ENCODE measurements at regions not wholly inside any gene's neighbourhood (a gene's known extent, or its start where the extent isn't known, plus 50 kb on each side); places are given as distances from the start of the nearest gene placed in this dataset.

DNA sequence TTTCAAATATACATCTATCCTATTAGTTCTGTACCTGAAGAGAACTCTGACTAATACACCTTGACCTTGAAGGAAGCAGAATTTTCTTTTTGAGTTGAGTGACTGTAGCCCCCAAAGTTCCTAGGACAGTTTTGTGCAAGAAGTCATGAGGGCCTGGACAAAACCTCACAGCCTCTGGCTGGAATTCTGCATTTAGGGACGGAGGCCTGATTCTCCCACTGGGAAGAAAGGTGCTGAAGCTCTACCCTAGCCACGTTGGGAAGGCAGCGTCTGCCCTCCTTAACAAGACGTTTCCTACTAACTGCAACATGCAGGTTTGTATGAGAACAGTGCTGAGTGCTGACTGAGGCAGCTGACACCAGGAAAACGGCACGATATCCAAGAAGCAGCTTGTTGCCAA is 74.4 kb upstream of the ZCCHC2 start:
- Histone ChIP-seq H3K4me2 (no peak overlapping the region), H3K9me3 (ENCODE audit: low read depth) (no peaks in the 10 kb centered on the region), H3K9me2 (replicated peaks; ENCODE audit: insufficient read depth) (no peaks in the 10 kb centered on the region), H3K79me2 (no peaks in the 10 kb centered on the region), H3K4me3 (no peak overlapping the region), H2AFZ (no peak overlapping the region), H3K27me3 (no peaks in the 10 kb centered on the region), H4K20me1 (ENCODE audit: insufficient read depth, poor library complexity, severe bottlenecking) (no peaks in the 10 kb centered on the region), H3K27ac (no peak overlapping the region), H3K36me3 (replicated peaks; ENCODE audit: insufficient read depth, low read depth) (no peaks in the 10 kb centered on the region), H3K4me1 (ENCODE audit: insufficient read depth) (peaks cover 7% of the 10 kb centered on the region)
- no peak for DNase-seq (ENCODE audit: low spot score)
- 86% methylated on average over 6 of the region's 6 CpGs for WGBS (ENCODE audit: low lambda C conversion rate, missing lambda C conversion rate)
- TF ChIP-seq, protein P1, sequence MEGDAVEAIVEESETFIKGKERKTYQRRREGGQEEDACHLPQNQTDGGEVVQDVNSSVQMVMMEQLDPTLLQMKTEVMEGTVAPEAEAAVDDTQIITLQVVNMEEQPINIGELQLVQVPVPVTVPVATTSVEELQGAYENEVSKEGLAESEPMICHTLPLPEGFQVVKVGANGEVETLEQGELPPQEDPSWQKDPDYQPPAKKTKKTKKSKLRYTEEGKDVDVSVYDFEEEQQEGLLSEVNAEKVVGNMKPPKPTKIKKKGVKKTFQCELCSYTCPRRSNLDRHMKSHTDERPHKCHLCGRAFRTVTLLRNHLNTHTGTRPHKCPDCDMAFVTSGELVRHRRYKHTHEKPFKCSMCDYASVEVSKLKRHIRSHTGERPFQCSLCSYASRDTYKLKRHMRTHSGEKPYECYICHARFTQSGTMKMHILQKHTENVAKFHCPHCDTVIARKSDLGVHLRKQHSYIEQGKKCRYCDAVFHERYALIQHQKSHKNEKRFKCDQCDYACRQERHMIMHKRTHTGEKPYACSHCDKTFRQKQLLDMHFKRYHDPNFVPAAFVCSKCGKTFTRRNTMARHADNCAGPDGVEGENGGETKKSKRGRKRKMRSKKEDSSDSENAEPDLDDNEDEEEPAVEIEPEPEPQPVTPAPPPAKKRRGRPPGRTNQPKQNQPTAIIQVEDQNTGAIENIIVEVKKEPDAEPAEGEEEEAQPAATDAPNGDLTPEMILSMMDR (IDR thresholded peaks at IDR 0.05; ENCODE audit: poor library complexity): no peak
- TF ChIP-seq EZH2phosphoT487 (IDR thresholded peaks at IDR 0.05; ENCODE audit: low read depth, severe bottlenecking, unreplicated experiment) (no peak), EZH2 (IDR thresholded peaks at IDR 0.05; ENCODE audit: borderline replicate concordance) (no peak)

GRCh38 chr18:62449490-62450104 is 73.2 kb upstream of the ZCCHC2 start:
- H3K4me1 ChIP-seq (ENCODE audit: insufficient read depth): peaks cover 7% of the 10 kb centered on the region
- H3K27ac ChIP-seq: no peak overlapping the region
- no peaks in the 10 kb centered on the region for H3K9me2 ChIP-seq (replicated peaks; ENCODE audit: insufficient read depth)
- no peaks in the 10 kb centered on the region for H3K36me3 ChIP-seq (replicated peaks; ENCODE audit: insufficient read depth, low read depth)
- no peak for DNase-seq (ENCODE audit: low spot score)
- no peak overlapping the region for H3K4me2 ChIP-seq
- no peaks in the 10 kb centered on the region for H3K79me2 ChIP-seq
- no peaks in the 10 kb centered on the region for H3K9me3 ChIP-seq (ENCODE audit: low read depth)
- WGBS (ENCODE audit: low lambda C conversion rate, missing lambda C conversion rate): 91% methylated on average over 7 of the region's 7 CpGs
- H2AFZ ChIP-seq: no peak overlapping the region
- no peaks in the 10 kb centered on the region for H3K27me3 ChIP-seq
- no peaks in the 10 kb centered on the region for H4K20me1 ChIP-seq (ENCODE audit: insufficient read depth, poor library complexity, severe bottlenecking)
- H3K4me3 ChIP-seq: no peak overlapping the region
- TF ChIP-seq EZH2phosphoT487 (IDR thresholded peaks at IDR 0.05; ENCODE audit: low read depth, severe bottlenecking, unreplicated experiment) (no peak), EZH2 (IDR thresholded peaks at IDR 0.05; ENCODE audit: borderline replicate concordance) (no peak)
- TF ChIP-seq, protein P1 (IDR thresholded peaks at IDR 0.05; ENCODE audit: poor library complexity): no peak

- Histone ChIP-seq H3K9me3 (ENCODE audit: low read depth) (no peaks in the 10 kb centered on the region), H4K20me1 (ENCODE audit: insufficient read depth, poor library complexity, severe bottlenecking) (no peaks in the 10 kb centered on the region), H3K27ac (no peak overlapping the region), H2AFZ (no peak overlapping the region), H3K79me2 (no peaks in the 10 kb centered on the region), H3K27me3 (no peaks in the 10 kb centered on the region), H3K36me3 (replicated peaks; ENCODE audit: insufficient read depth, low read depth) (no peaks in the 10 kb centered on the region), H3K9me2 (replicated peaks; ENCODE audit: insufficient read depth) (no peaks in the 10 kb centered on the region), H3K4me2 (no peak overlapping the region), H3K4me3 (no peak overlapping the region), H3K4me1 (ENCODE audit: insufficient read depth) (peaks cover 7% of the 10 kb centered on the region)
- 81% methylated on average over 5 of the region's 5 CpGs for WGBS (ENCODE audit: low lambda C conversion rate, missing lambda C conversion rate)
- TF ChIP-seq, protein P1 (IDR thresholded peaks at IDR 0.05; ENCODE audit: poor library complexity): no peak
- TF ChIP-seq EZH2 (IDR thresholded peaks at IDR 0.05; ENCODE audit: borderline replicate concordance) (no peak), EZH2phosphoT487 (IDR thresholded peaks at IDR 0.05; ENCODE audit: low read depth, severe bottlenecking, unreplicated experiment) (no peak)
- DNase-seq (ENCODE audit: low spot score): no peak
Observed at GRCh38 chr18:62450175-62450545, 72.7 kb upstream of the ZCCHC2 start.
